H1 (cell line): ENCODE measurements at regions not wholly inside any gene's neighbourhood (a gene's known extent, or its start where the extent isn't known, plus 50 kb on each side); places are given as distances from the start of the nearest gene placed in this dataset.

ENCODE experiments used
- RNF2 ChIP-seq: fragments of 200-900, 300-1000 bp; sonication (generic); IDR thresholded peaks from 2 replicates; pipeline ENCODE4 v1.7.1; 2016; ENCODE audit warnings: borderline replicate concordance, low read depth, mild to moderate bottlenecking, antibody characterized with exemption, low read length; ENCODE audit not compliant: poor library complexity, severe bottlenecking; ENCODE audit errors: missing control alignments

- no peak for TF ChIP-seq RNF2
- TF ChIP-seq, all 59 proteins: peak for 0
Measured at GRCh38 chr10:90227217-90227656, 525.8 kb downstream of the KIF20B start (continued).
